AG10803 (cell line): ENCODE measurements at regions not wholly inside any gene's neighbourhood (a gene's known extent, or its start where the extent isn't known, plus 50 kb on each side); places are given as distances from the start of the nearest gene placed in this dataset.

Experiments used
- DNase-seq: peaks from one replicate; pipeline ENCODE4 v3.0.0; 2010; ENCODE audit warnings: low read depth
- H3K4me3 ChIP-seq: 2 replicates; pipeline ENCODE4 v1.5.1; 2011; ENCODE audit warnings: mild to moderate bottlenecking, low read length, control low read depth
- TF ChIP-seq, protein P1 (sequence below): conservative IDR thresholded peaks from 2 replicates; pipeline ENCODE4 v1.5.1; 2011; ENCODE audit warnings: mild to moderate bottlenecking, low read length, control low read depth, inconsistent platforms

DNA sequence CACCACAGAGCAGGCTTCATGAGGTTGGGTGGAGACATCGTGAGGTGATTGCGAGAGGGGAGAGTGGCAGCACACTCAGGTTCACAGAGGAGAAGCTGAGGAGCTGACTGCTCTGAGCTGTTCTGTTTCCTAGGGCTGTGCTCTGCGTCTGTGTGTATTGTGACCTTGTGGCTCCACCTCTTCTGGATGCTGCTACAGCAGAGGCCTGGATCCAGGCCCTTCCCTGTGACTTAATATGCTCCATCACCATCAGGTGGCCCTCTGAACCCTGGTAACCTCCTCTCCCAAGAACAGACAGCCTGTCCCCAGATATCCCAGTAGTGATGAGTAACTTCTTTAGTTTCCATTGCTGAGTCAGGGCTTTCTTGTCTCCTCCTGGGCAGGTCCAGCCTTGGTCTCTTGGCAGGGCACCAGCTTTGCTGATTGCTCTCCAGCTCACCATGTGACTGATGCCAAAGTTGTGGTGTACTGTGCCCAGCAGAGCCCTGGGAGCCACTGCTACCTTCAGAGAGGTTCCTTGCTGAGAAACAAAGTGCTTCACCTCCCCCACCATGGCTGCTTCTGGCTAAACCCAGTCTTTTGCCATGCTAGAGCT is 212.8 kb upstream of the CHD1 start:
- TF ChIP-seq, protein P1, sequence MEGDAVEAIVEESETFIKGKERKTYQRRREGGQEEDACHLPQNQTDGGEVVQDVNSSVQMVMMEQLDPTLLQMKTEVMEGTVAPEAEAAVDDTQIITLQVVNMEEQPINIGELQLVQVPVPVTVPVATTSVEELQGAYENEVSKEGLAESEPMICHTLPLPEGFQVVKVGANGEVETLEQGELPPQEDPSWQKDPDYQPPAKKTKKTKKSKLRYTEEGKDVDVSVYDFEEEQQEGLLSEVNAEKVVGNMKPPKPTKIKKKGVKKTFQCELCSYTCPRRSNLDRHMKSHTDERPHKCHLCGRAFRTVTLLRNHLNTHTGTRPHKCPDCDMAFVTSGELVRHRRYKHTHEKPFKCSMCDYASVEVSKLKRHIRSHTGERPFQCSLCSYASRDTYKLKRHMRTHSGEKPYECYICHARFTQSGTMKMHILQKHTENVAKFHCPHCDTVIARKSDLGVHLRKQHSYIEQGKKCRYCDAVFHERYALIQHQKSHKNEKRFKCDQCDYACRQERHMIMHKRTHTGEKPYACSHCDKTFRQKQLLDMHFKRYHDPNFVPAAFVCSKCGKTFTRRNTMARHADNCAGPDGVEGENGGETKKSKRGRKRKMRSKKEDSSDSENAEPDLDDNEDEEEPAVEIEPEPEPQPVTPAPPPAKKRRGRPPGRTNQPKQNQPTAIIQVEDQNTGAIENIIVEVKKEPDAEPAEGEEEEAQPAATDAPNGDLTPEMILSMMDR: no peak
- DNase-seq: no peak
- no peak overlapping the region for H3K4me3 ChIP-seq

DNA sequence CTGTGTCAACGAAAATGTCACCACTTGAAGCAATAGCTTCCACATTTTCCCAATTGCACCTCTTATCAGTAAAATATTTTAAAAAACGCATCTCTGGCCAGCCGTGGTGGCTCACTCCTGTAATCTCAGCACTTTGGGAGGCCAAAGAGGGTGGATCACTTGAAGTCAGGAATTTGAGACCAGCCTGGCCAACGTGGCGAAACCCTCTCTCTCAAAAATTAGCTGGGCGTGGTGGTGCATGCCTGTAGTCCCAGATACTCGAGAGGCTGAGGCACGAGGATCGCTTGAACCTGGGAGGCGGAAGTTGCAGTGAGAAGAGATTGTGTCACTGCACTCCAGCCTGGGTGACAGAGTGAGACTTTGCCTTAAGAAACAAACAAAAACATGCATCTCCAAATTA is 210.1 kb upstream of the CHD1 start:
- TF ChIP-seq, protein P1: no peak
- no peak for DNase-seq
- H3K4me3 ChIP-seq: no peak overlapping the region

DNA sequence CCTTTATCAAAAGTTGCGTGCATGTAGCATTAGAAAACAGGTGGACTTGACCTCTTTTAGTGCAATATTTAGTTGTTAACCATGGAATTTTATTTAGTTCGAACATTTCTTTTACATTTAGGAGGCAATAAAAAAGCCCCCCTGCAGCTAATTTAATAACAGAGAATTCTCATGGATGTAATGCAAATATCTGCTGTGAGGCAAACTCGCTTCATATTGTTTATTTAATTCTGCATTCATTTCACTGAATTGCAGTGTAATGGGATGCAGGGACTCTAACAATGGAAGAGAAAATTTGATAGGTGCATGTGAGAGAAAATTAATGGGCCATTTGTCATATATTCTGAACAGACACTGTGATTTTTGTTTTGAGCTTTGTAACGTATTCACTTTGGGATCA is 205.1 kb upstream of the CHD1 start:
- TF ChIP-seq, protein P1: no peak
- no peak overlapping the region for H3K4me3 ChIP-seq
- no peak for DNase-seq

DNA sequence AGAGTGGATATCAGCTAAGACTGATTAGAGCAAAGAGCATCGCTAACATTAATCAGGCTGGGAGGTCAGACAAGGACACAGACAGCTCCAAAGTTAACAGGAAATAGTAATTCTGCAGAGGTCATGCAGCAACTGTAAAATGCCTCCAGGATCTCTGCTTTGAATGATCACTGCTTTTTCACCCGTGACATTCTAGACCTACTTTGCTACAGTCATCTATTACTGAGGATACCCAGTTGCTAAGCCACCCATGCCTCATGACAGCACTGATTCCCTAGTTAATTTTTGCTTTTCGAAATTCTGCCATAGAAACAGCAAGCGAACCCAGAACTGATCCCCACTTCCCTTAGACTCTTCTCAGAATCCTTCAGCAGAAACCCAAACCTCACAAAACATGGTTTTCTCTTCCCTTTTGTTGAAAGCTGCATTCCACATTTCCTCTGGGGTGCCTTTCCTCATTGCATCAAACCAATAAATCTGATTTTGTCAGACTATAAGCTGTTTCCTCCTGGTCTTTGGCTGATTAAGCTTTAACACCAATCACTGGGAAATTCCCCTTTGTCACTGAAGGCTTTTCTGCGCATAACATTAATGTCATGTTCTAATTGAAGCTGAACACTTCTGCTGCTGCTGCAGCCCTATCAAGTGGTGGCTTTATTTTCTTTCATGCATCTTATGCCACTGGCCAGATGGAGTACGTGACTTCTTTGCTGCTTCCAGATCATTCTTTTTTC is 201.1 kb upstream of the CHD1 start:
- H3K4me3 ChIP-seq: no peak overlapping the region
- TF ChIP-seq, protein P1: no peak
- no peak for DNase-seq

DNA sequence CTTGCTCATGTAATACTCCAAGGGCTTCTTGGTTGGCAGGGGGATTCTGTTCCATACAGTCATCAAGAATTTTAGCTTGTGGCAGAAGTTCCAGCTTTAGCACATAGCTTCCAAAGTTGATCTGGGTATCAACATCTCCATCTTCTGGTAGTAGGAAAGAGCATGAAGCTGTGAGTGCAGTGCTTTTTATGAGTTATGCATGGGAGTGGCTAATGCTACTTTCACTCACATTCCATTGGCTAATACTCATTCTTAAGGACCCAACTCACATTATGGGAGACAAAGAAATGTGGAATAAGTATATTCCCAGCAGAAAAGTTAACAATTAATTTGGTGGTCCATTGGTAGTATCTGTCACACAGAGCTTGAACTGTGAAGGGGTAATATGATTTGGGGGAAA is 194.2 kb upstream of the CHD1 start:
- TF ChIP-seq, protein P1: no peak
- H3K4me3 ChIP-seq: no peak overlapping the region
- DNase-seq: no peak

DNA sequence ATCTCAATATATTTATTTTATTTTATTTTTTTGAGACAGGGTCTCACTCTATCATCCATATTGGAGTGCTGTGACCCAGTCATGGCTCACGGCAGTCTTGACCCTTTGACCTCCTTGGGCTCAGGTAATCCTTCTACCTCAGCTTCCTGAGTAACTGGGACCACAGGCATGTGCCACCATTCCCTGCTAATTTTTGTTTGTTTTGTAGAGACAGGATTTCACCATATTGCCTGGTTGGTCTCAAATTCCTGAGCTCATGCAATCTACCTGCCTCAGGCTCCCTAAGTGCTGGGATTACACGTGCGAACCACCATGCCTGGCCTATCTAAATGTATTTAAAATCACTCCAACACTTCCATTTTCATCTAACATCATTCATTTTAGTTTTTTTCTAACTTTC is 190.5 kb upstream of the CHD1 start:
- TF ChIP-seq, protein P1: no peak
- H3K4me3 ChIP-seq: no peak overlapping the region
- DNase-seq: no peak

DNA sequence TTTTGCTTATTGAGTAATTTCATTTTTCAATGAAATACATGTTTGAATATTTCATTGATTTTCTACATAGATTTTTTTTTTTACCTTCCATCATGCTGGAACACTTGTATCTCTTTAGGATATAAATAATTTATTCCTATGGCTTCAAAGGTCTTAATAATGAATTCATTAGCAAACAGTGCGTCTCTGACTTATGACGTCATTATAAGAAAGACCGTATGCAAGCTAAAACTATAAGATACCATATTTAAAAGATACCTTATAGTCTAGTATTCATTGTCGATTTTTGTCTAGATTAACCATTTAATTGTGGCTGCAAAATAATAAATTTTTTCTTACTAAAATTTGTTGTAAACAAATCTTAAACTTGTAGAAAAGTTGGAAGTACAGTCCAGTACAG is 187.7 kb upstream of the CHD1 start:
- TF ChIP-seq, protein P1: no peak
- no peak for DNase-seq
- H3K4me3 ChIP-seq: no peak overlapping the region
